ENCODE measurements at regions not wholly inside any gene's neighbourhood (a gene's known extent, or its start where the extent isn't known, plus 50 kb on each side); places are given as distances from the start of the nearest gene placed in this dataset.

GRCh38 chr6:22418714-22419113, 121.9 kb upstream of the PRL start:
- no peak overlapping the region for H3K4me2 ChIP-seq (ENCODE audit: extremely low read depth, insufficient read depth, low read length)
- H3K27ac ChIP-seq (ENCODE audit: insufficient read depth, low read length): no peak overlapping the region
- H4K20me1 ChIP-seq (ENCODE audit: control insufficient read depth, extremely low read depth, insufficient read depth, low read length): no peaks in the 10 kb centered on the region
- DNase-seq (ENCODE audit: low read depth in 2 of 2): no peak
- no peak overlapping the region for H2AFZ ChIP-seq (ENCODE audit: low read length)
- H3K9me3 ChIP-seq (ENCODE audit: control insufficient read depth, insufficient read depth, low read depth, low read length): no peaks in the 10 kb centered on the region
- no peaks in the 10 kb centered on the region for H3K79me2 ChIP-seq (ENCODE audit: control insufficient read depth, insufficient read depth, low read length)
- no peaks in the 10 kb centered on the region for H3K4me1 ChIP-seq (ENCODE audit: control insufficient read depth, extremely low read depth, insufficient read depth, low read length)
- no peak overlapping the region for H3K4me3 ChIP-seq (replicated peaks in 1 of 4; ENCODE audit: control extremely low read depth in 1 of 4, insufficient read depth in 1 of 4, low read depth in 3 of 4, low read length in 4 of 4)
- no peaks in the 10 kb centered on the region for H3K27me3 ChIP-seq (ENCODE audit: control insufficient read depth, insufficient read depth, low read length)
- no peaks in the 10 kb centered on the region for H3K36me3 ChIP-seq (ENCODE audit: control insufficient read depth, insufficient read depth, low read length)
- no peak for TF ChIP-seq EZH2 (IDR thresholded peaks at IDR 0.05; ENCODE audit: low read length, missing control alignments)
- TF ChIP-seq CTCF (conservative IDR thresholded peaks at IDR 0.05 in 1 of 2, IDR thresholded peaks at IDR 0.05 in 1 of 2; ENCODE audit: low read depth in 1 of 2, low read length in 2 of 2): no peak
- H3K9ac ChIP-seq (ENCODE audit: insufficient read depth, low read length): no peak overlapping the region

DNA sequence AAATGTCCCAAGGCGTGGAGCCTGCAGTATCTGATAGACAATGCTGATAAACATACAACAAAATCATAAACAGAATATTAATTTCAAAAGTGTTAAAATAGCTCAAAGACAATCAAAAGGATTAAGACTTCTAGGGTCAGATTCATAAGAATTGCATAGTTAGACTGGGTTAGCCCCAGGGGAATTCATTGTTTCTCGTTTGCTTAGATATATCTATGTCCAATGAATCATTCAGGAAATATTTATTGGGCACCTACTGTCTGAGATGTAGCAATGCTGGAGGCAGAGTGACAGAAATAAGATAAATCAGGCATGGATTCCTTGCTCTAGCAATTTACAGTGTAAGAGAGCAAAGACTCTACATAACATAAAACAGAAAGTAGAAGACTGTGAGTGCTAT, 124.4 kb upstream of the PRL start:
- no peaks in the 10 kb centered on the region for H4K20me1 ChIP-seq (ENCODE audit: control insufficient read depth, extremely low read depth, insufficient read depth, low read length)
- no peak overlapping the region for H3K4me3 ChIP-seq (replicated peaks in 1 of 4; ENCODE audit: control extremely low read depth in 1 of 4, insufficient read depth in 1 of 4, low read depth in 3 of 4, low read length in 4 of 4)
- H3K27me3 ChIP-seq (ENCODE audit: control insufficient read depth, insufficient read depth, low read length): no peaks in the 10 kb centered on the region
- H3K27ac ChIP-seq (ENCODE audit: insufficient read depth, low read length): no peak overlapping the region
- no peak overlapping the region for H3K9ac ChIP-seq (ENCODE audit: insufficient read depth, low read length)
- H3K4me2 ChIP-seq (ENCODE audit: extremely low read depth, insufficient read depth, low read length): no peak overlapping the region
- no peaks in the 10 kb centered on the region for H3K4me1 ChIP-seq (ENCODE audit: control insufficient read depth, extremely low read depth, insufficient read depth, low read length)
- no peaks in the 10 kb centered on the region for H3K79me2 ChIP-seq (ENCODE audit: control insufficient read depth, insufficient read depth, low read length)
- no peak for DNase-seq (ENCODE audit: low read depth in 2 of 2)
- TF ChIP-seq CTCF (conservative IDR thresholded peaks at IDR 0.05 in 1 of 2, IDR thresholded peaks at IDR 0.05 in 1 of 2; ENCODE audit: low read depth in 1 of 2, low read length in 2 of 2) (no peak), EZH2 (IDR thresholded peaks at IDR 0.05; ENCODE audit: low read length, missing control alignments) (no peak)
- H2AFZ ChIP-seq (ENCODE audit: low read length): no peak overlapping the region
- no peaks in the 10 kb centered on the region for H3K9me3 ChIP-seq (ENCODE audit: control insufficient read depth, insufficient read depth, low read depth, low read length)
- no peaks in the 10 kb centered on the region for H3K36me3 ChIP-seq (ENCODE audit: control insufficient read depth, insufficient read depth, low read length)

DNA sequence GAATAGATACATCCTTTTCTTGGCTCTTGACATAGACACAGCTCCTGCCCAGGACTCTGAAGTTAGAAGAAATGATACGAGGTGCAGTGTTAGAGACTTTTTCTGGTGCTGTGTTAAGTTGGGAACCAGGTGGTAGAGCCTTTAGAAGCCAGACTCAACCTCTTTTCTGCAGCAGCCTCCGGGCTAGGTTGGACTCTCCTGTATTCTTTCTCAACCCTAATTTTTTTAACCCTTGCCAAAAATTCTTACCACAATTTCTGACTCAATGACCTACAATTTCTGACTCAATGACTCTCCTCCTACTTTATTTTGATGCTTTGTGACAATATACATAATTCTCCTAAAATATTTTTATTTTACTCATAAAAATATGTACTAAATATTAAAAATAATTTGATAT, 127.4 kb upstream of the PRL start:
- Histone ChIP-seq H3K4me3 (replicated peaks in 1 of 4; ENCODE audit: control extremely low read depth in 1 of 4, insufficient read depth in 1 of 4, low read depth in 3 of 4, low read length in 4 of 4) (no peak overlapping the region), H3K9ac (ENCODE audit: insufficient read depth, low read length) (no peak overlapping the region), H3K27ac (ENCODE audit: insufficient read depth, low read length) (no peak overlapping the region), H2AFZ (ENCODE audit: low read length) (no peak overlapping the region), H3K4me1 (ENCODE audit: control insufficient read depth, extremely low read depth, insufficient read depth, low read length) (no peaks in the 10 kb centered on the region), H3K27me3 (ENCODE audit: control insufficient read depth, insufficient read depth, low read length) (no peaks in the 10 kb centered on the region), H3K9me3 (ENCODE audit: control insufficient read depth, insufficient read depth, low read depth, low read length) (no peaks in the 10 kb centered on the region), H3K4me2 (ENCODE audit: extremely low read depth, insufficient read depth, low read length) (no peak overlapping the region), H3K36me3 (ENCODE audit: control insufficient read depth, insufficient read depth, low read length) (no peaks in the 10 kb centered on the region), H3K79me2 (ENCODE audit: control insufficient read depth, insufficient read depth, low read length) (no peaks in the 10 kb centered on the region), H4K20me1 (ENCODE audit: control insufficient read depth, extremely low read depth, insufficient read depth, low read length) (no peaks in the 10 kb centered on the region)
- no peak for TF ChIP-seq EZH2 (IDR thresholded peaks at IDR 0.05; ENCODE audit: low read length, missing control alignments)
- TF ChIP-seq CTCF (conservative IDR thresholded peaks at IDR 0.05 in 1 of 2, IDR thresholded peaks at IDR 0.05 in 1 of 2; ENCODE audit: low read depth in 1 of 2, low read length in 2 of 2): no peak
- DNase-seq (ENCODE audit: low read depth in 2 of 2): no peak
